GM19025 (cell line): ENCODE measurements at regions not wholly inside any gene's neighbourhood (a gene's known extent, or its start where the extent isn't known, plus 50 kb on each side); places are given as distances from the start of the nearest gene placed in this dataset.
"Not testable (repeated sequence)": the region's sequence is repeated elsewhere in the genome, so short reads cannot be mapped to it uniquely, and the experiment has no call there.

Experiments
- ATAC-seq: cut with Tn5 transposase; IDR thresholded peaks from one replicate; pipeline ENCODE4 v1.9.1; 2021; ENCODE audit warnings: mild to moderate bottlenecking, low read depth, moderate library complexity; ENCODE audit not compliant: unreplicated experiment

DNA sequence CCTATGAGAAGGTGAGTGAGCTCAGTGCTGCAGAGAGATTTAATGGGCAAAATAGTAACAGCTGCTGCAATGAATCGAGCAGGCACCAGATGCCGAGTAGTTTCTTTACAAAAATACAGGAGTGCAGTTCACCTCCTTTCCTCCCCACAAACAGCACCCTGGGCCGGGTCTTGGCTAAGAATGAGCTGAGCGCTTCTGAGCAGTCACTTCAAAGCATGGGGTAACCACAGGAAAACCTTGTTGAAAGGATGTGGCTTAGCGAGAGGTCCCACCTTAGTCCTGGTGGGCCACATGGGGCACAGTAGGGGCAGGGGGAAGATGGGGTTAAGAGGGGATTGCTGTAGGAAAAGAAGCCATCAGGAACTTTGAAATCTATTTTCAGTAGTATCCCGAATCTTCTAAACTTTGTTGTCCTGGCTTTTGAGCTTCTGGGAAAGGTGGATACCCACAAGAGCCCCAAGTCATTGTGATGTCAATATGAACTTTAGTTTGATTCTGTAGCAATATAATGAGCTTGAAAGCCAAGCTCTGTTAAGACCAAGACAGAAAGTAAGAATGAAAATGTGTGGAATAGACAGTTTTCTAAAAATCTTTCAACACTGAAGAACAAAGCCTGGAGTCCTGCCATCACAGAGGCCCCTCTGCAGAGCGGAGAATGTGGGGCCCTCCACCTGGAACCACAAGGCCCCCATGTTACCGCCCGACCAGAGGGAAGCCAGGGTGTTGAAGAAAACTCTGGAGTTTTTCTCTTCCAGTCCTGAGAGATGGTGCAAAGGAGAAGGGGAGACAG is 101.0 kb upstream of the ZNF236 start:
- ATAC-seq: no peak

DNA sequence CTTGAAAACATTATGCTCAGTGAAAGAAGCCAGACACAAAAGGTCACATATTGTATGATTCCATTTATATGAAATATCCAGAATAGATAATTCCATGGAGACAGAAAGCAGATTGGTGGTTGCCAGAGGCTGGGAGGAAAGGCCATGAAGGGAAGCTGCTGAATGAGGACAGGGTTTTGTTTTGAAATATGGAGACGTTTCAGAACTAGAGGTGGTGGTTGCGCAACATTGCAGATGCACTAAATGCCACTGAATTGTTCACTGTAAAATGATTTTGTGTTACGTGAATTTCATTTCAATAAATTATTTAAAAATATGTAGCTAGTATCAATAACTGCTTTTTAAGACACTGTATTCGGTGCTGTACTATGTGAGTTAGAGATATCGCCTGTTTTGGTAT is 101.7 kb upstream of the ZNF236 start:
- ATAC-seq: no peak

DNA sequence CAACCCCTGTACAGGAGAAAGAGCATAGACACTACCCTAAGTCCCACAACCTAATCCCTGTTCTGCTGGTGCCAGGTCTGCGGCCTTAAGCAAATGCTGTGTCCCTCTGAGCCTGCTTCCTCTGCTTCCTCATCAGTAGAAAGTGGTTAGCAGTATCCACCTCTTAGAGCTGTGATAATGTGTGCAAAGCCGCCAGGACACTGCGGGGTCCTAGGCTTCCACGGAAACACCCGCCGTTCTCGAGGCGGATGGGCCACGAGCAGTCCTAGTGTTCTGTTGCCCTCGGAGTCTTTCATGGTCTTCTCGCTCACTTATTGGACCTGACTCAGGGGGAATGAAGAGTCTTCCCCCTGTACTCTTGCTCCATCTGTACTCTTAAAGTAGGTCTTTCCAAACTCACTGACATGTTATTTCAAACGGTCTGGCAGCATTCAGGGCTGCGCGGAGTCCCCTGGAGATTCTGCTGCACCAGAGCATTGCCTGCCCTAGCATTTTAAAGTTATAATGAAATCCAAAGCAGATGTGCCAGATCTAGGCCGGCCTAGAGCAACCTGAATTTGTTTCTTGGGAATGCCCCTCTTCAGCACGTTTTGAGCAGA is 107.2 kb upstream of the ZNF236 start:
- ATAC-seq: no peak

DNA sequence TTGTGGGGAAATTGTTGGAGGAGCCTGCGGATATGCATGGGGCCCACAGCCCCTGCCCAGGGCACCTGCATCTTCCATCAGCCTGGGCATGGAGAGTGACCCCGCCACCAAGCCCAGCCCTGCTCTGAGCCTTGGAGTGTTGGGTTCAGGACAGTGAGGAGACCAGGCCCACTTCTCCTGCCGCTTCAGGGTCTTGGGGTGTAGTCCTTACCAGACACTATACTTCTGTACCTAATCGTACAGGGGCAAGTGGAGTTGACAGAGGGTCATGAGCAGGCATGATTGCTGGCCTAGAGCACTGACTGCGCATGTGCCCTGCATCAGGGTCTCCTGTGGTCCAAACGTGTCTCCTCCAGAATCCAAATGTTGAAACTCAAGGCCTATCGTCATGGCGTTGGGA is 108.9 kb upstream of the ZNF236 start:
- ATAC-seq: no peak

DNA sequence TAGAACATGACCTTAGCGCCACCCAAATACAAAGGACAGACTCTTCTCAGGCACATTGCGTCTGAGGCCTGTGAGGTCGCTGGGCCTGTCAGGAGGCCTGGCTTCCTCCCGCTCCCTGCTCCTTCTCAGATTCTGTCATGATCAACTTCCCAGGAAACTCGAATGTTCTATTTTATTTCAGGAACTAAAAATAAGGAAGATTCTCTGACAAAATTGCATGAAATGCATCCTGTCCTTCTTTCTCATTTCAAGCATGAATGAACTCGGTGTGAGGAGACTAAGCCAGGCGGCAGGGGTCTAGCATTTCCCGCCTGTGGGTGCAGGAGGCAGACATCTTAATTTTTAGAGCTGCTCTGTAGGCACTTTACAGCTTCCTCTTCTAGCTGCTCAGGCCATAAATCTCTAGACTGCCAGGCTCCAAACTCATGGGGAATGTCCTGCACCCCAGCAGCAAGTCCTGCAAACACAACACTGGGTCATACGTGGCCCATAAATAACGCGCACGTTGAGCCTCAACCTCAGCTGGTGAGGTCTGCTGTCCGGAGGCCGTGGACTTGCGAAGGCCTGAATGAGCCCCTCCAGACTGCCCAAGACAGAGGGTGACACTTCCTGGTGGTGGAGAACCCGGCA is 109.7 kb upstream of the ZNF236 start:
- ATAC-seq: no peak

DNA sequence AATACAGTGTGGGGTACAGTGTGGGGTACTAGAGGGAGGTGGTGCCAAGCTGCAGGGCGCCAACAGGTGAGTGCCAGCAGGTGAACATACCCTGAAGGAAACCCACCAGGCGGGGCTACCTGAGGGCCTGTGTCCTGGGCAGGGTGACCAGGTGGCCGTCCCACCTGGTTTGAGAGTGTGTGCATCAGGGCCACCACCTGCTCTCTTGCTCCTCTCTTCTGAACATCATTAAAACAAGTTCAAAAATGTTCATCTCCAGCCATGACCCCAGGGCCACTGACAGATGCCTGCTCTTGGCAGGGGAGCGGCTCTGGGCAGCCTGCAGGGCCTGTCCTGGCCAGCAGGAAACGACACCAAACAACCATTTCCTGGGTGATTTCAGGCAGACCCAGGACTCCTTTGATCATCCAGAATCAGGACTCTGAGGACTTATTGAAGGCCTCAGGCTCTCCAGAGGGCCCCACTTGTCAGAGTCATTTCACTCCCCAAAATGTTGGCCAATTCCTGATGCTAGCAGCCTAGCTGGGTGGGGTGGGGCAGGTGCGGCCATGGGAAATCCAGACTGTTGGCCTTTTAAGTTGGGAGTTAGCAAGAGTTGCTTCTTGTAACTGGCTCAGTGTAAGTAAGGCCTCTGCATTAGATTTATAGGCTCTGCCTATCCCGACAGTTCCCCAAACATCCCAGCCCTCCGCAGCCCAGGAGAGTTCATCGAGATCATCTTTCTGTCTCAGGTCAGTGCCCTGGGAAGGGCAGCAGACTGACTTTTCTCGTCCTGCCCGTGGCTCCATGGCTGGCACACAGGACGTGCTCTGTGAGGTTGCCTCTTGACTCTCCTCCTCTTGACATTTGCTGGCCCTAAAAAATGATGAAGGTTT is 111.5 kb upstream of the ZNF236 start:
- ATAC-seq: no peak

DNA sequence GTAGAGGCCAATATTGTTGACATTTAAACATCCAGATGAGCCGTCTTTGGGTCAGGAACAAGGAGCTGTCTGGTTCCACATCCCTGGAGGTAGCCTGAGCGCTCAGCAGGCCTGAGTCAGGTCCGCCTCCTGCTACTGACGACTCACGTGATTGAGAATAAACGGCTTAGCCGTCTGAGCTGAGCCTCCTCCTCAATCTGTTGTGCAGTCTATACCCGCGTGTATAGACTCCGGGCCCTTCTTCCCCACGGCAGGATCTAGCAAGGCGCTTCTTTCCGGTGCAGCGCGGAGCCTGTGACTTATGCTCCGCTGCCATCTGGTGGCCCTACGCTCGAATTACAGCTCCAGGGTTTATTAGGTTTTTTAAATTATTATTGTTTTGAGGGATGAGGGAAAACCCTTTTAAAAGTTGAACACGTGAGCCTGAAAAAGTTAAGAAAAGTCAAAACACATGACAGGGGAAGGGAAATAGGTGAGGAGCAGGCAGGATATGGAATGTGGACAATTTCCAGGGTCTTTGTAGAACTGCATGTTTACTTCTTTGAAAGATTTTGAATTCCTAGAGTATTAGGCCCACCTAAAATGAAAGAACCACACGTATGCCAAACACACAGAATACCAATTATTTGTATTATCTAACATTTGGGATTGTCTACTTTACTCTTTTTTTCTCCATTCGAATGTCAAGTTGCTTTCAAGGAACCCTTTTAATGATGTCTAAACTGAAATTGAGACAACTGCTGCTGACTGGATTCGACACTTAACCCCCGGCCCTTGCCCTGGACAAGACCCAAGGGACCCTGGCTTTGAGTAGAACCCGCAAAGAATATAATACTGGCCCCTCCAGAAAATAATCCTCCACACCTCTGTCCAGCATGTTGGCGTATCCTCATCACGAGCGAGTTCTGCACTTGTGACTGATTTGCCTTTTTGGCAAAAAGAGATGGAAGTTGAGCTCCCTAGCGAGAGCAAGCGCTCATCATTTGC is 112.4 kb upstream of the ZNF236 start:
- peak; percentile 66 for ATAC-seq

DNA sequence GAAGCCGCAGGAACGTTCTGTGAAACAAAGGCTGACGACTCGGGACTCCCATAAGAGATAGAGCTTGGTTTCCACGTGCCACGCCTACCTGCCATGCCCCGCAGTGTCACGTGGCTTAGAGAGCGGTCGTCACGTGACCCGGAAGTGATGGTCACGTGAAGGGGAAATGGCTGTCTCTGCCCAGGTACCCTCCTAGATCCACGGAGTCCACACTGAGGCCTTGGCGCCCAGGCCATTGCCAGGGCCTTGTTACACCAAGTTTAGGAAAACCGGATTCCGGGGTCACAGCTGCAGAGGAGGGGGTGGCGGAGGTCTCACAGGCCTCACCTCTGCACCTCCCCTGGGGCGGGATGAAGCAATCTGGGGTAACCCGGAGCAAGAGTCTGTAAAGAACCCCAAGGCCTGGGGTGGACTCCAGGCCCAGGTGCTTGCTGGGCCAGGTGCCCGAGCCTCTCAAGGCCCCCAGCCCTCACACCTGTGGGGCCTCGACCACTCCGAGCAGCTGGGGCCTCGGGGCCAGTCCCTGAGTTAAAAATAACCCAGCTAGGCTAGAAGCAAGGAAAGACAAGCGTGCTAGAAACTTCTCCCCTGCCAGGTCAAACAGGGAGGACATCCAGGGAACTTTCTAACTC is 113.5 kb upstream of the ZNF236 start:
- no peak for ATAC-seq

DNA sequence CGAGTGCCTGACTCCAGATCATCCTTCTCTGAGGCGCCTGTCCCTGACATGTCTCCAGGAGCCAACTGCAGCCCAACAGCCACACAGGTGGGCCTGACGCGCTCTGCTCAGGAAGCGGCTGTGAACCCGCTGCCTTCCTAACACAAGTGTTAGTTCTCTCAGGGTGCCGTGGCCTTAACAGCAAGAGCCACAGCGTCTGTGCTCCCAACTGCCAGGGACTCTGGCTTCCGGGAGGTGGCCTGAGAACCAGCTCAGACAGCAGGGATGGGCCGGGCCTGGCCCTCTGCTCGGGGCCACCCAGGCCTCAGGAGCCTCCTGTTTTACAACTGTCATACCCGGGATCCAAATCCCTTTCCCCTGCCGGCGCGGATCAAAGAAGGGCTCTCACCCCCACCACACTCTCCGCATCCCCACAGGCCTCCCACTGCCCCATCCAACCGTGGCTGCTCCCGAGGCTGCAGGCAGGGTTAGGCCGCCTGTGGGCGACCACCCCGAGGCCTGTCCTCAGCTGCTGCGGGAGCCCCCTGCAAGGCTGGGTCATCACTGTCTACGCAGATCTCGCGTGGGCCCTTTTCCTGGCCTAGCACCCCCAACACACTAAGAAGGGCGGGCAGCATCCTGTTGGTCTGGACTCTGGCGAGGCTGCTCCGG is 114.2 kb upstream of the ZNF236 start:
- ATAC-seq: no peak

DNA sequence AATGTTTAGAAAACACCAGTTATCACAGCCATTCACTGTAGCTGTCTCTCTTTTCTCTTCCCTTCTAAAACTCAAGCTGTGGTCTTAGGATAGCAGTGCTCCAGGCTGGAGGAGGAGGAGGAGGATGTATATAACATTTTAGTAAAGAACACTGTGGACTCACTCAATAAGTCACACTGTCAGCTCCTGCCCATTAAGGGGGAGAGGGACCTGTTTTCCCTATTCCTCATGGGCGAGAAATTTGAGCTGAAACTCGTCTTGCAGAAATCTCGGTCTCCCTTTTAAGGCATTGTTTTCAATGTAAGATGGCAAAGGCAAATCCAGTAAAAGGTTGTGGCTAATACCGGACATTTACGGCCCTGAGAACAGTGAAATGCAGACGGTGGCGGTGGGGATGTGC is 114.8 kb upstream of the ZNF236 start:
- no peak for ATAC-seq

DNA sequence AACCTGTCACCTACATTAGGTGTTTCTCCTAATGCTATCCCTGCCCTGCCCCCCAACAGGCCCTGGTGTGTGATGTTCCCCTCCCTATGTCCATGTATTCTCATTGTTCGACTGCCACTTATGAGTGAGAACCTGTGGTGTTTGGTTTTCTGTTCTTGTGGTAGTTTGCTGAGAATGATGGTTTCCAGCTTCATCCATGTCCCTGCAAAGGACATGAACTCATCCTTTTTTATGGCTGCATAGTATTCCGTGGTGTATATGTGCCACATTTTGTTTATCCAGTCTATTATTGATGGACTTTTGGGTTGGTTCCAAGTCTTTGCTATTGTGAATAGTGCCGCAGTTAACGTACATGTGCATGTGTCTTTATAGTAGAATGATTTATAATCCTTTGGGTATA is 117.8 kb upstream of the ZNF236 start:
- ATAC-seq: not testable (repeated sequence)

DNA sequence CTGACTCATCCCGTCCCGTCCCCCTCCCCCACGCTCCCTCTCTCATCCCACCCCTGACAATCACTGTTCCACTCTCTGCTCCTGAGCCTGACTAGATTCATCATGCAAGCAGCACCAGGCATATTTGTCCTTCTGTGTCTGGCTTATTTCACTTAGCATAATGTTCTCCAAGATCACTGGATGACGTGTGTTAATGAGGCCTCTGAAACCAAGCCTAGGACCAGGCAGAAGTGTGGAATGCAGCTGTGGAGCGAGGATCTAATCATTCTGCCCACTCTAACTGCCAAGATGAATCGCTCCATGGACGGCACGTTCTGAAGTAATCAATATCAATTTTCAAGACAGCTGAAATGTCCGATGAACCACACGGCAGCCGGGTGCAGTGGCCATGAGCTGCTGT is 122.4 kb upstream of the ZNF236 start:
- no peak for ATAC-seq

DNA sequence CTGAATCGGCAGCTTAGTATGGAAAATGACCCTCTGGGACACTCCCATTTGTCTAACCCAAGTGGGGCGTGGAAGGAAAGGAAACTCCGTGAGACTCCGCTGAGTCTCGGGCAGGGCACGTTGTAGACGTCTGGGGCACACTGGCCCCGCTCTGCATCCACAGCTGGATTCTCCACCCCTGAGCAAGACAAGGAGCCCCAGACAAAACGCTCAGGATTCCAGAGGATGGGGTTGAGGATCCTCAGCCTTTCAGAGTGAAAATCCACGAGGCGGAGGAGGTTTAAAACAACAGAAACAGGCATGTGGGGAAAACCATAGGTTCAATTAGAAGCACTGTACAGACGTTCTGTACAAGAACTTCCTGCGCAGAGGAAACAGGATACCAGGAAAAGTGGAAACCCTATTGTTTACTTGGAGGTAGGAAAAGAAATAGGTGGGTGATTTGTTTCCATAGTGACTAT is 124.9 kb upstream of the ZNF236 start:
- ATAC-seq: no peak

DNA sequence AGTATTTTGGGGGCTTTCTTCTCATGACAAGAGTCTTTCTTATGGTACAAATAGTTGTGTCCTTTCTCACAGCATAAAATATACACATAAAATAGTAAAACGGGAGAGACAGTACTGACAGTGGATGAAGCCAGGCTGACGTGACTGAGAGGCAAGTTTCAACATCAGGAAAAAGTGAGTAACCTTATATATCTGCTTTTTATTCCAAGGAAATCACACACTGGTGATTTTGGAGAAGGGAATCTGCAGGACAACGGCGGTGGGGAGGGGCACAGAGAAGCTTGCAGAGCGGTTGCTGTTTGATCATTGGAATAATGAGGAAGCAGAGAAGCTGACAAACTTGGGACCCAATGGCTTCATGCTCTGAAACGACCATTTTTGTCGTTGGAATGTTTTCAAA is 130.6 kb upstream of the ZNF236 start:
- ATAC-seq: no peak

DNA sequence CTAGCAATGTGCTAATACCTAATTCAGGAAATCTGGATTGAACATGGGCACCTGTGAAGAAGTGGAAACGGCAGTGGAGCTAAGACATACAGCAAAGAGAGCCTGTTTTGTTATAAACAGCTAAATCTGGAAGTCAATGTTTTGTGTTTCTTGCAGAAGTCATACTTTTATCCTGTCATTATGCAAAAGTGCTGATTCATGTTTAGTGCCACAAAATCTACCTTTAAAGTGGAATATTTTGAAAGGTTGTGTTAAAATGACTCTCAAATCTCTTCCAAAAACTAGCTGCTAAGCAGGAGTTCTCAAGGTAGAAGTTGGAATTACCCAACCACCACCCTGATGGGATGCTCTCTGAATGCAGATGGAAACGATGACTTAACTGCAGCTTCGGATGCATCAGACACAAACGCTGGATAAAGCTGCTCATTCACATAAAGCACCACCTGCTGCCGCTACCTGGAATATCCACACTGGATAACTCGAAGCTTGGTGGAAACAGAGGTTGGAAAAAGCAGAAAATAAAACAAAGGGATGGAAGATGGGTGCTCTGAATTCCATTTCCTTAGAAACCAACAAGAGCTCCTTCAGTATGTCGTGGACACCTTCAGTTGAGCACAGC is 132.6 kb upstream of the ZNF236 start:
- ATAC-seq: no peak

DNA sequence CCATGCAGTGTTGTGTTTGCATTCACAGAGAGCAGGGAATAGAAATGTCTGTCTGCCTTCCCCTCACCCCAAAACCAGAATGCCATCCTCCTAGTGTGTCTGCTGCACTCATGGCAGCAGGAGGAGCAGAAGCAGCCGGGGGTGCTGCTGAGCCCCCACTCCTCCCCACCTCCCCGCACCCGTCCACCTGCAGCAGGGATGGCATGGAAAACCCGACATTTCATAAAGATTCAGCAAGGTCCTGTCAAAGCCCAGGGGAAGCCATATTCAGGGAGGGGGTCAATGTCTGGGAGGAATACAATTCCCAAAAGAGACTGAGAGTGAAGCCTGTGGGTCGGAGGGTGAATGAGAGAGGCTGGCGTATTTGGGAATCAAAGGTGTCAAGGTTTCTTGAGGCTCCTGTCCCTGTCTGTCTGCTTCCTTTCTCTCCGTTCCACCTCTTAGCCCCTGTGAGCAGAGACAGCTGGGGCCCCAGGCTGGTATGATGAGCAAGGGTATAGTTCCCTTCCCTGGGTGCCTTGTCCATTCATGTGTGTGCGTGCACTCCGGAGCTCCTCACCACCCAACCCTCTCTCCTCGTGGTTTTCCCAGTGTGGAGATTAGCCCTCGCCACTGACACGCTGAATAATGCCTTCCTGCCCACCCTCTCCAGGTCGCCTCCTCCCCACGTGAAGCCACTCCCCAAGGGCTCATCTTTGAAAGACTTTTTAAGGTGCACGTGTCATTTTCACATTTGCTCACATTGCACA is 133.5 kb upstream of the ZNF236 start:
- no peak for ATAC-seq

DNA sequence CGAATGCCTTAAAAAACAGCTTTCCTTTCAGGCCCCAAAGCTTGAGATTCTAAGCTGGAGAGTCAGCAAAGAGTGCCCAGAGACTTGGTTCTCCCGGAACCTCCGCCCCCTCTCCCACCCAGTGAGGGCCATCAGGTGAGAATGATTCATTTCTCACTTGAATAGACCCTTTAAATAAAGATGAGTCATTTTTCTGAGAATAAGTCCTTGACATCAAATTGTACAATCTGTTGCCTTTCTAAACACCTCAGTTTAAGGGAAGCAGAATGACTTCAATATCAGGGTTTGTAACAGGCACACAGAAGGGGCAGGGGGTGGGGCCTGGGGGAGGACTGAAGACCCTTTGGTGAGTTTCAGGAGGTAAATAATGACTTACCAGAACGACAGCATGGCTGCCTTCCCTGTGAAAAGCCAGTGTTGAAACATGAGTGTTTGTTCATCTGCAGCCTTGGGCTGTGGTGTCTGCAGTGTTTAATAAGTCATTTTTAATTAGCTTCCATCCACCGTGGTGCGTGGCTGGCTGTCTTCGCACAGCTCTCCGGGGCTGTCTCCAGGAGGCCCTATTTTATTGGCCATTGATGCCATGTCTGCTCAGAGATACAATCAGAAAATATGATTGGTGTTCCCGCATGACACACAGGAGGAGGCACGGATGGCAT is 134.9 kb upstream of the ZNF236 start:
- ATAC-seq: no peak
